MM.1S (cell line): ENCODE measurements at regions not wholly inside any gene's neighbourhood (a gene's known extent, or its start where the extent isn't known, plus 50 kb on each side); places are given as distances from the start of the nearest gene placed in this dataset.

Experiments used
- DNase-seq: peaks from one replicate; pipeline ENCODE4 v3.0.0-alpha.2; 2015
- H2AFZ ChIP-seq: fragments of 300-600 bp; sonication (generic); 2 replicates; pipeline ENCODE4 v1.6.0; 2016; ENCODE audit warnings: antibody characterized with exemption, low read length
- H3F3A ChIP-seq: fragments of 300-600 bp; sonication (generic); 2 replicates; pipeline ENCODE4 v1.6.1; 2016; ENCODE audit warnings: mild to moderate bottlenecking, antibody characterized with exemption, low read length, moderate library complexity, mixed read lengths; ENCODE audit not compliant: insufficient read depth
- H3K27ac ChIP-seq: fragments of 300-600 bp; sonication (generic); 2 replicates; pipeline ENCODE4 v1.5.1; 2016; ENCODE audit warnings: mild to moderate bottlenecking, low read length
- H3K27me3 ChIP-seq: fragments of 300-600 bp; sonication (generic); replicated peaks from 2 replicates; pipeline ENCODE4 v1.6.0; 2016; ENCODE audit warnings: low read length; ENCODE audit not compliant: insufficient read depth
- H3K36me3 ChIP-seq: fragments of 300-600 bp; sonication (generic); replicated peaks from 2 replicates; pipeline ENCODE4 v1.6.1; 2016; ENCODE audit warnings: mild to moderate bottlenecking, low read length, mixed read lengths; ENCODE audit not compliant: insufficient read depth
- H3K4me1 ChIP-seq: fragments of 300-600 bp; sonication (generic); 2 replicates; pipeline ENCODE4 v1.6.1; 2016; ENCODE audit warnings: low read length, mixed read lengths
- H3K4me2 ChIP-seq: fragments of 300-600 bp; sonication (generic); 2 replicates; pipeline ENCODE4 v1.6.0; 2016; ENCODE audit warnings: low read depth, low read length
- H3K4me3 ChIP-seq: fragments of 300-600 bp; sonication (generic); 2 replicates; pipeline ENCODE4 v1.5.1; 2016; ENCODE audit warnings: low read length, mixed read lengths
- H3K79me2 ChIP-seq: fragments of 300-600 bp; sonication (generic); 2 replicates; pipeline ENCODE4 v1.6.1; 2016; ENCODE audit warnings: mixed run types, low read length, mixed read lengths
- H3K9ac ChIP-seq: fragments of 300-600 bp; sonication (generic); 2 replicates; pipeline ENCODE4 v1.6.1; 2016; ENCODE audit warnings: low read length, mixed read lengths
- H3K9me2 ChIP-seq: fragments of 300-600 bp; sonication (generic); replicated peaks from 2 replicates; pipeline ENCODE4 v1.6.1; 2016; ENCODE audit warnings: mild to moderate bottlenecking, low read length, mixed read lengths; ENCODE audit not compliant: insufficient read depth
- H3K9me3 ChIP-seq: fragments of 300-600 bp; sonication (generic); replicated peaks from 2 replicates; pipeline ENCODE4 v1.6.1; 2016; ENCODE audit warnings: mild to moderate bottlenecking, low read length, mixed read lengths; ENCODE audit not compliant: insufficient read depth
- H4K20me1 ChIP-seq: fragments of 300-600 bp; sonication (generic); 2 replicates; pipeline ENCODE4 v1.6.1; 2016; ENCODE audit warnings: mild to moderate bottlenecking, low read length, moderate library complexity, mixed read lengths; ENCODE audit not compliant: insufficient read depth
- CTCF ChIP-seq: fragments of 300-600 bp; sonication (generic); IDR thresholded peaks from 2 replicates; pipeline ENCODE4 v1.5.1; 2016; ENCODE audit warnings: antibody characterized with exemption, low read length, mixed read lengths
- EZH2 ChIP-seq: fragments of 300-600 bp; sonication (generic); optimal IDR thresholded peaks from 2 replicates; pipeline ENCODE3; 2017; ENCODE audit warnings: low read depth, mild to moderate bottlenecking, antibody characterized with exemption, low read length, mixed read lengths
- EZH2phosphoT487 ChIP-seq: fragments of 300-600 bp; sonication (generic); IDR thresholded peaks from 2 replicates; pipeline ENCODE4 v1.6.1; 2018; ENCODE audit warnings: antibody characterized with exemption, low read length

GRCh38 chr2:23208339-23208738, 176.6 kb upstream of the KLHL29 start:
- Histone ChIP-seq H3K36me3 (no peaks in the 10 kb centered on the region), H3K27me3 (no peaks in the 10 kb centered on the region), H3K9ac (no peak overlapping the region), H3K9me3 (no peaks in the 10 kb centered on the region), H2AFZ (no peak overlapping the region), H4K20me1 (no peaks in the 10 kb centered on the region), H3K9me2 (no peaks in the 10 kb centered on the region), H3K4me3 (no peak overlapping the region), H3K27ac (no peak overlapping the region), H3K79me2 (no peaks in the 10 kb centered on the region), H3K4me1 (no peaks in the 10 kb centered on the region), H3K4me2 (no peak overlapping the region), H3F3A (no peaks in the 10 kb centered on the region)
- TF ChIP-seq EZH2phosphoT487 (no peak), EZH2 (no peak), CTCF (no peak)
- DNase-seq: no peak

DNA sequence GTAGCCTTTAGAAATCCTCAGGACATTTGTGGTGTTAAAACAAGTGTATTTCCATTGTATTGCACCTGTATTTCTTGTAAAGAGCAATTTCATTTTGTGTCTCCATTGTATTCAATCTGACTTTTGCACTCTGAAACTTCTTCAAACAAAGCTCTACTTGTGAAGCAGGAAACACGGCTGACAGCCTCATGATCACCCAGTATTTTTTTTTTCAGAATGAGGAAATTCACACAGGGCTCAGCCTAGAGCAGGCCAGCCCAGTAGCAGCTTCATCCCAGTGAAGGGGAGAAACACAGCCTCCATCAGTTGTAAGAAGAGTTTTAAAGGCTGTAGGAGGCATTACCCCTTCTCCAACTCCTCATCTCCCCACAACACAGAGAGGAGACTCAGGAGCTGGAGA, 175.9 kb upstream of the KLHL29 start:
- TF ChIP-seq EZH2 (no peak), CTCF (no peak)

DNA sequence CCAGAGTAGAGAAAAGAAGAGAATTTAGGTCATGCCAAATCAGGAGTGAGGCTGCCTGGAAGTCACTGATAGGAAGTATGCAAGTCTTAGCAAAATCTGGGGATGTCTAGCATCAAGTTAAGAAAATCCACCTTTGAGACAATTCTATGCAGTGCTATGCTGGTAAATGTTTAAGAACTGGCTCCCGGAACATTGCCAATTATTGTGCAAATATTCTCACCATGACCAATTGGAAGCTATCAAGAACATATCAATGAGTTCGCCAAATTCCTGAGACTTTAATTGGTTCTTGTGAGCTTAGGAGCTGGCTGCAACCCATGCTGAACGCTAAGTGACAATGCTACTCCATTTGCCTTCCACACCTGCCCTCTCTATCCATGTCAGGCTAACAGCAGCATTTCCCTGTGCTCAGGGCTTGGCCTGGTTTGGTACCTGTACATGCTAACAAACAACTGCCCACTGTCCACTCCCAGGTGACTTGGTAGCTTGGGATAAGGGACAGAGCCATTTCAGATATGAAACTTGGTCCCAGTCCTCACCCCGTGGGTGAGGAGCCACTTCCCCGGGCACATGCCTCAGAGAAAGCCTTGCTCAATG, 172.9 kb upstream of the KLHL29 start:
- no peak overlapping the region for H3K4me2 ChIP-seq
- H2AFZ ChIP-seq: no peak overlapping the region
- no peaks in the 10 kb centered on the region for H3K9me3 ChIP-seq
- no peaks in the 10 kb centered on the region for H3F3A ChIP-seq
- no peak overlapping the region for H3K4me3 ChIP-seq
- no peak overlapping the region for H3K27ac ChIP-seq
- no peak for DNase-seq
- no peak overlapping the region for H3K9ac ChIP-seq
- H3K27me3 ChIP-seq: no peaks in the 10 kb centered on the region
- no peaks in the 10 kb centered on the region for H3K4me1 ChIP-seq
- no peaks in the 10 kb centered on the region for H3K9me2 ChIP-seq
- H4K20me1 ChIP-seq: no peaks in the 10 kb centered on the region
- H3K79me2 ChIP-seq: no peaks in the 10 kb centered on the region
- H3K36me3 ChIP-seq: no peaks in the 10 kb centered on the region
- TF ChIP-seq CTCF (no peak), EZH2phosphoT487 (no peak), EZH2 (no peak)

More for the DNA sequence above, 175.9 kb upstream of the KLHL29 start:
- Histone ChIP-seq H2AFZ (no peak overlapping the region), H3K27ac (no peak overlapping the region), H3K9me2 (no peaks in the 10 kb centered on the region), H3K4me1 (no peaks in the 10 kb centered on the region), H4K20me1 (no peaks in the 10 kb centered on the region), H3K4me3 (no peak overlapping the region), H3K9ac (no peak overlapping the region), H3K36me3 (no peaks in the 10 kb centered on the region), H3K79me2 (no peaks in the 10 kb centered on the region), H3K27me3 (no peaks in the 10 kb centered on the region), H3K4me2 (no peak overlapping the region), H3K9me3 (no peaks in the 10 kb centered on the region), H3F3A (no peaks in the 10 kb centered on the region)
- no peak for DNase-seq
